ENCODE measurements at regions not wholly inside any gene's neighbourhood (a gene's known extent, or its start where the extent isn't known, plus 50 kb on each side); places are given as distances from the start of the nearest gene placed in this dataset.
A peak's percentile ranks its signal among the peaks of the same experiment; 100 is the strongest.
"Not testable (repeated sequence)": the region's sequence is repeated elsewhere in the genome, so short reads cannot be mapped to it uniquely, and the experiment has no call there.

DNA sequence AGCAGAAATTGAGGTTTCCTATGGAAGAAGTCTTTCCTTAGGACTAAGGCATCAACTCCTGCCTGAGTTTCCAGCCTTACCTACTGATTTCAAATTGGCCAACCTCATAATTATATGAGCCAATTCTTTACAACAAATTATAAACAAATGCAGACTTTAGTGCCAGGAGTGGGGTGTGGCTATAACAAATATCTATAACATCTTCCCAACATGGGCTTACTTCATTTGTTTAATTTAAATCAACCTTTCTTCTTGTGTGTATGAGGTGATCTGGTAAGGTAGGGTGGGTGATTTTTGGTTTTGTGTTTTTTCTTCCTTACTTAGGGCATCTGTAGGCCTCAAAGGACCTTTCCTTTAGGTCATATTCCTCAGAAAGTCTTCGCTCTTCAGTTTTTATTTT lies 354.9 kb downstream of the SHANK2 start:
- Histone ChIP-seq H3K4me1 (ENCODE audit: low read depth) (no peaks in the 10 kb centered on the region), H3K9me3 (peaks cover 2% of the 10 kb centered on the region), H3K4me3 (no peak overlapping the region), H3K36me3 (ENCODE audit: low read depth) (no peaks in the 10 kb centered on the region)
- TF ChIP-seq, protein P1, sequence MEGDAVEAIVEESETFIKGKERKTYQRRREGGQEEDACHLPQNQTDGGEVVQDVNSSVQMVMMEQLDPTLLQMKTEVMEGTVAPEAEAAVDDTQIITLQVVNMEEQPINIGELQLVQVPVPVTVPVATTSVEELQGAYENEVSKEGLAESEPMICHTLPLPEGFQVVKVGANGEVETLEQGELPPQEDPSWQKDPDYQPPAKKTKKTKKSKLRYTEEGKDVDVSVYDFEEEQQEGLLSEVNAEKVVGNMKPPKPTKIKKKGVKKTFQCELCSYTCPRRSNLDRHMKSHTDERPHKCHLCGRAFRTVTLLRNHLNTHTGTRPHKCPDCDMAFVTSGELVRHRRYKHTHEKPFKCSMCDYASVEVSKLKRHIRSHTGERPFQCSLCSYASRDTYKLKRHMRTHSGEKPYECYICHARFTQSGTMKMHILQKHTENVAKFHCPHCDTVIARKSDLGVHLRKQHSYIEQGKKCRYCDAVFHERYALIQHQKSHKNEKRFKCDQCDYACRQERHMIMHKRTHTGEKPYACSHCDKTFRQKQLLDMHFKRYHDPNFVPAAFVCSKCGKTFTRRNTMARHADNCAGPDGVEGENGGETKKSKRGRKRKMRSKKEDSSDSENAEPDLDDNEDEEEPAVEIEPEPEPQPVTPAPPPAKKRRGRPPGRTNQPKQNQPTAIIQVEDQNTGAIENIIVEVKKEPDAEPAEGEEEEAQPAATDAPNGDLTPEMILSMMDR (IDR thresholded peaks at IDR 0.05), result no peak
- ATAC-seq (no peak), DNase-seq (no peak)
- intact Hi-C loops (cut with DNase I, micrococcal nuclease), result no loop called here

DNA sequence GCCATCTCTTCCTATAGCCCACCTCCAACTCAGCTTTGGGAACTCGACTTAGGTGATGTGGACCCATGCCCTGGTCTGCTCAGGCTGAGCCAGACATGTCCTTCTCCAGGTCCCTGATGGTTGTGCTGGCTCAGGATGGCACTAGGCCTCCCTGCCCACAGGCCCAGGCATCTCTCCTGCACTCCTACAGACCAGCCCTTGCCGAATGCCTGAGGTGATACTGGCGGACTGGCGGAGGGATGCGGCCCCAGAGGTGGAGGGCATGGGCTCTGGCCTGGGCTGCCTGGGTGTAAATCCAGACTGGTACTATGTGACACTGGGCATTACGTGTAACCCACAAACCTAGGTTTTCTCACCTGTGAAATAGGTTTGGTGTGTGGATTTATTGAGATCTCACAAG lies 352.8 kb downstream of the SHANK2 start:
- no peaks in the 10 kb centered on the region for H3K4me1 ChIP-seq (ENCODE audit: low read depth)
- intact Hi-C loops (cut with DNase I, micrococcal nuclease), result no loop called here
- H3K9me3 ChIP-seq, result peaks cover 2% of the 10 kb centered on the region
- DNase-seq (no peak), ATAC-seq (no peak)
- TF ChIP-seq, protein P1 (IDR thresholded peaks at IDR 0.05), result no peak
- no peak overlapping the region for H3K4me3 ChIP-seq
- no peaks in the 10 kb centered on the region for H3K36me3 ChIP-seq (ENCODE audit: low read depth)

DNA sequence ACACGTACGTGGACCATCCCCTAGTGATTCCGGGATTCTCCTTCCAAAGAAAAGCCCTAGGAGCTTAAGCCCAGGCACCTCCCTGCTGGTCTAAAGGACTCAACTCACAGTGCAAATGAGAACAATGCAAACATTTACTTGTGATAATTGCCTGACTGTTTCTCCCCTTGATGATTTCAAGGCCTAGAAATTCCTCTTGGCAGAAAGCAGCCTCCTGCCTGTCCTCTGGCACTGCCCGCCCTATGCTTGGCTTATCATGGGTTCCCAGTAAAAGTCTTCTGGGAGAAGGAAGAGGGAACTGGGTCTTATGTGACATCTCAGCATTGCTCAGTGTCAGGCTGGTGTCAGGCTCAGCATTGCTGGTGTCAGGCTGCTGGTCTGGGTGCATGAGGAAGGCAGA lies 351.8 kb downstream of the SHANK2 start:
- peak; percentile 18 for ATAC-seq
- intact Hi-C loops (cut with DNase I, micrococcal nuclease), result no loop called here
- no peaks in the 10 kb centered on the region for H3K4me1 ChIP-seq (ENCODE audit: low read depth)
- TF ChIP-seq, protein P1 (IDR thresholded peaks at IDR 0.05), result no peak
- no peak overlapping the region for H3K4me3 ChIP-seq
- peaks cover 2% of the 10 kb centered on the region for H3K9me3 ChIP-seq
- no peak for DNase-seq
- H3K36me3 ChIP-seq (ENCODE audit: low read depth), result no peaks in the 10 kb centered on the region

DNA sequence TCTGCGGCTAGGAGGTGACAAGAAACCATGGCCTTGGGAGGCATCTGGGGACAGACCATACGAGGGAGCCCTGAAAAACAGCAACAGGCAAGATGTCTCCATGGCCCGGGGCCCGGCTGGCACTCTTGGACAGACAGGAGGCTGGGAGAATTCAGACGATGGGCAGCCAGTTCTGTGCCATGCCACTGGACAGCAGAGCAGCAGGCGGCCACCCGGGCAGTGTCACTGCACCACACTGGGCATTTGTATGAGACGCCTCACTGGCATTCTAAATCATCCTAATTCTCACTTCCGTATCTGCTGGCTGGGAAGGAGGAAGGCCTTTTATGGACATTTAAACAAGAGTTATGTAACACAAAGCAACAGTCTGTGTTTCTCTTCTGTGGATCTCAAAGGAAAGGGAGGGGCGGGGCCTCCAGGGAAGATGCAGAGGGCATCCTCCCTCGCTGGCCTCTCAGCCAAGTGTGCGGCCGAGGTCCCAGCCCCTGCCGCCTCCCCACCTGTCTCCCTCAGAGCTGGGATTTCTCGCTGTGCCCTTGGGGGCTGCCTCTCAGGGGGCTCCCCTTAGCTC lies 350.3 kb downstream of the SHANK2 start:
- no peaks in the 10 kb centered on the region for H3K36me3 ChIP-seq (ENCODE audit: low read depth)
- no peaks in the 10 kb centered on the region for H3K4me1 ChIP-seq (ENCODE audit: low read depth)
- peak; percentile 36 for ATAC-seq
- H3K9me3 ChIP-seq, result peaks cover 2% of the 10 kb centered on the region
- H3K4me3 ChIP-seq, result no peak overlapping the region
- no peak for DNase-seq
- TF ChIP-seq, protein P1 (IDR thresholded peaks at IDR 0.05), result no peak
- intact Hi-C loops (cut with DNase I, micrococcal nuclease), result no loop called here

DNA sequence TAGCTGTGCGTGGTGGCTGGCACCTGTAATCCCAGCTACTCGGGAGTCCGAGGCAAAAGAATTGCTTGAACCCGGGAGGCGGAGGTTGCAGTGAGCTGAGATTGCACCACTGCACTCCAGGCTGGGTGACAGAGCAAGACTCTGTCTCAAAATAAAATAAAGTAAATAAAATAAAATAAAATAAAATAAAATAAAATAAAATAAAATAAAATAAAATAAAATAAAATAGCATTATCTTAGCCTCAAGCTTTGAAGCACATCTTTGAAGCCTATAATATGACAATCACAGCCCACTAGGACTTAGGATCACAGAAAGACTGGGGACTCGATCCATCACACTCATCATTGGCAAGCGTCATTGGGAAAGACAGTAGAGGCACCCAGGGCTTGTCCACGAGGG lies 349.1 kb downstream of the SHANK2 start:
- intact Hi-C loops (cut with DNase I, micrococcal nuclease); H3K9me3 ChIP-seq; H3K4me3 ChIP-seq; H3K36me3 ChIP-seq (ENCODE audit: low read depth); H3K4me1 ChIP-seq (ENCODE audit: low read depth); DNase-seq; ATAC-seq: not testable (repeated sequence)

DNA sequence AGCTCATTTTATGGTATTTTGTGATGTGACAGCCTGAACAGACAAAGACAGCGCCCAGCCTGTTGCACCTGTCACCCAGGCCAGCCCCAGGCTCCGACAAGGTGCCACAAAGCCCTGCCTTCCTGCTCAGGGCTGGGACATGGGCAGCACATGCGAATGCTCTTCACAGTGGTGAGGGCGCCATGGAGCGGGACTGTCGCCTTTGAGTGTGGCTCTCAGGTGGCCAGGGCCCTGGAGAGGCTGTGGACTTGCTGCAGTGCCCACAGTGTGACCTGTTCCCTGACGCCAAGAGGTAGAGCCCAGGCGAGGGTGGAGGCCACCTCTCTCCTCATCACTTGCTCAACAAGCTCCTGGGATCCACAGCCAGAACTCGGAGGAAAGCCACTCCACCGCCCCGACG lies 346.3 kb downstream of the SHANK2 start:
- no peak for ATAC-seq
- Histone ChIP-seq H3K4me1 (ENCODE audit: low read depth) (no peaks in the 10 kb centered on the region), H3K9me3 (no peaks in the 10 kb centered on the region), H3K36me3 (ENCODE audit: low read depth) (no peaks in the 10 kb centered on the region), H3K4me3 (no peak overlapping the region)
- no peak for DNase-seq
- TF ChIP-seq, protein P1 (IDR thresholded peaks at IDR 0.05), result no peak
- intact Hi-C loops (cut with DNase I, micrococcal nuclease), result no loop called here

Data from mucosa of descending colon (tissue), 3 donors.